ENCODE measurements at regions not wholly inside any gene's neighbourhood (a gene's known extent, or its start where the extent isn't known, plus 50 kb on each side); places are given as distances from the start of the nearest gene placed in this dataset.
"Not testable (repeated sequence)": the region's sequence is repeated elsewhere in the genome, so short reads cannot be mapped to it uniquely, and the experiment has no call there.

DNA sequence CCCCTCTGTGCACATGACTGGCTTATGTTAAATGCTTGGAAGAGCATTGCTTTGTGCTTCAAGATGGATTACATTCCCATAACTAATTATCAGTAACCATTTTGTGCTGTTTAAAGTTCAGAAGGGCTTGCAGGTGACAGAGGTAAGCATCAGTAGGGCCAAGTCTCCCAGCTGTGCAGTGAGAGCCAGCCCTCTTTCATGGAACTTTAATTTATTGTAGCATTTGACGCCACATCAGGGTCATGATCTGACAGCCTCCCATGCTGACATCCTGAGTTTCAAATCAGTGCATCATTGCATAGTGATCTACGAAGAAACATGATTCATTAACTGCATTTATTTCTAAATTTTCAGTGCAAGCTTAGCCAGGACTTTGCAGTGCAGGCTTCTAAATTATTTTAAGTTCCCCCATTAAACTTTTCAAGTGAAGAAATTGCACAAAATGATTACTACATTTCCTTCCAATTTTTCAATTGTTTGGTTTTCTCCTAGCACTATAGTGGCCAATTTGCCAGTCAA lies 380.9 kb downstream of the UTRN start:
- Histone ChIP-seq H3K9me3 (no peaks in the 10 kb centered on the region), H3K4me3 (no peak overlapping the region), H3K4me1 (peaks cover 0 to 10% (median 2%) of the 10 kb centered on the region in 4 donors), H3K27me3 (no peaks in the 10 kb centered on the region), H3K36me3 (no peaks in the 10 kb centered on the region), H3K27ac (no peak overlapping the region)
- TF ChIP-seq, protein P1, sequence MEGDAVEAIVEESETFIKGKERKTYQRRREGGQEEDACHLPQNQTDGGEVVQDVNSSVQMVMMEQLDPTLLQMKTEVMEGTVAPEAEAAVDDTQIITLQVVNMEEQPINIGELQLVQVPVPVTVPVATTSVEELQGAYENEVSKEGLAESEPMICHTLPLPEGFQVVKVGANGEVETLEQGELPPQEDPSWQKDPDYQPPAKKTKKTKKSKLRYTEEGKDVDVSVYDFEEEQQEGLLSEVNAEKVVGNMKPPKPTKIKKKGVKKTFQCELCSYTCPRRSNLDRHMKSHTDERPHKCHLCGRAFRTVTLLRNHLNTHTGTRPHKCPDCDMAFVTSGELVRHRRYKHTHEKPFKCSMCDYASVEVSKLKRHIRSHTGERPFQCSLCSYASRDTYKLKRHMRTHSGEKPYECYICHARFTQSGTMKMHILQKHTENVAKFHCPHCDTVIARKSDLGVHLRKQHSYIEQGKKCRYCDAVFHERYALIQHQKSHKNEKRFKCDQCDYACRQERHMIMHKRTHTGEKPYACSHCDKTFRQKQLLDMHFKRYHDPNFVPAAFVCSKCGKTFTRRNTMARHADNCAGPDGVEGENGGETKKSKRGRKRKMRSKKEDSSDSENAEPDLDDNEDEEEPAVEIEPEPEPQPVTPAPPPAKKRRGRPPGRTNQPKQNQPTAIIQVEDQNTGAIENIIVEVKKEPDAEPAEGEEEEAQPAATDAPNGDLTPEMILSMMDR (IDR thresholded peaks at IDR 0.05): no peak
- TF ChIP-seq POLR2A (IDR thresholded peaks at IDR 0.05): no peak
- no peak for DNase-seq

DNA sequence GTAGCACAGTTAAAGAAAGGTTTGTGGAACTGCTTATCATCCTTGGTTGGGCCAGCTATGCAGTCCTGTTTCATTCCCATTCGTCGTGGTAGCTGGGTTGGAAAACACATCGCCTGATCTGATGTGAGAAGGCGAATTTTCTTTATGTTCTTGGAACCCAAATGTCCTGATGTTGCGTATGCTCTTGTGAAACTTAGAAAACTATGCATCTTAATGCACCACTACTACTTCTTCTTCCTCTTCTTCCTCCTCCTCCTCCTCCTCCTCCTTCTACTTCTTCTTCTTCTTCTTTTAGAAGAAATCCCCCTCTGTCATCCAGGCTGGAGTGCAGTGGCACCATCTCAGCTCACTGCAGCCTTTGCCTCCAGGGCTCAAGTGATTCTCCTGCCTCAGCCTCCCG lies 381.6 kb downstream of the UTRN start:
- H3K36me3 ChIP-seq: no peaks in the 10 kb centered on the region
- no peaks in the 10 kb centered on the region for H3K27me3 ChIP-seq
- no peak overlapping the region for H3K27ac ChIP-seq
- no peaks in the 10 kb centered on the region for H3K9me3 ChIP-seq
- no peak for DNase-seq
- TF ChIP-seq, protein P1 (IDR thresholded peaks at IDR 0.05): no peak
- TF ChIP-seq POLR2A (IDR thresholded peaks at IDR 0.05): no peak
- no peak overlapping the region for H3K4me3 ChIP-seq
- H3K4me1 ChIP-seq: peaks cover 0 to 10% (median under 1%) of the 10 kb centered on the region in 4 donors

DNA sequence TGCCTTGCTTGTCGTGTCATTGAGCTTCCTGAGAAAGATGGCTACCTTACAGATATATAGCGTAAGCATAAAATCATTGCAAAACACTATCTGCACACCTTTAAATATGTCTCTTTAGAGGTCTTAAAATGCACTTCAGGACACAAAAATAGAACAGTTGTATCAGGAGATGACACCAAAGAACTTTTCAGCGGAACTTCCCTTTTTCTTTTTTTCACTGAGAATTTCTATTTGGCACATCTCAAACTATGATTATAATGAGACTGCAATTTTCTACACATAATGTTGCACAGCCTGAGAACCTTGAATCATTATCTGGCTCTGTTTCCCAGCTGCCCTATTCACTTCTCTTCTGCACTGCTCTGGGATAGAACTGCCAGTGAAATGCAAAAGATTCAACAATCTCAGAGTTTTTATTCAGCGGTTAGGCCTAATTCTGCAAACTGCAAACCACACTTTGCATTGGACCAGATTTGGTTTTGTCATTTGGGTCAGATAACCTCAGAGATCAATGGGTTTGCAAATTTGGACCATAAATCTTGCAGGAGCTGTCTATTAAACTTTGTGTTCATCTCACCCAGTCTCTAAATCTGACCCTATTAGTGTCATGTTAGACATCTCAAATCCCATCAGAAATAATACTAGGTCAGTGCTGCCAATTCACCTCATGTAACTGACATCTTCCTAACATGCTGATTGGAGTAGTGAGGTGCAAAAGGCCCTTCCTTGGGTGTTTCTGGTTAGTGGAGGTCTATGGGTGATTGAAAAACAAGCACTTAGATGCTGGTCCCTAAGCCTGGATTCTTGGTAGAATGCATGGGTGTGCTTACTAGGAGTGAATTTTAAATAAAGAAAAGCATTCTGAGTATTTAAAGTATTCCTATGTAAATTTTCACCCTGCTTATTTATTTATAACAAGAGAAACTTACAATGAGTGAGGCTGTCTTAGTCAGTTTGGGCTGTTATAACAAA lies 382.7 kb downstream of the UTRN start:
- Histone ChIP-seq H3K9me3 (no peaks in the 10 kb centered on the region), H3K4me1 (peaks cover 0 to 4% (median 0%) of the 10 kb centered on the region in 4 donors), H3K27me3 (no peaks in the 10 kb centered on the region), H3K27ac (no peak overlapping the region), H3K36me3 (no peaks in the 10 kb centered on the region), H3K4me3 (no peak overlapping the region)
- TF ChIP-seq, protein P1 (IDR thresholded peaks at IDR 0.05): no peak
- no peak for TF ChIP-seq POLR2A (IDR thresholded peaks at IDR 0.05)
- DNase-seq: no peak

DNA sequence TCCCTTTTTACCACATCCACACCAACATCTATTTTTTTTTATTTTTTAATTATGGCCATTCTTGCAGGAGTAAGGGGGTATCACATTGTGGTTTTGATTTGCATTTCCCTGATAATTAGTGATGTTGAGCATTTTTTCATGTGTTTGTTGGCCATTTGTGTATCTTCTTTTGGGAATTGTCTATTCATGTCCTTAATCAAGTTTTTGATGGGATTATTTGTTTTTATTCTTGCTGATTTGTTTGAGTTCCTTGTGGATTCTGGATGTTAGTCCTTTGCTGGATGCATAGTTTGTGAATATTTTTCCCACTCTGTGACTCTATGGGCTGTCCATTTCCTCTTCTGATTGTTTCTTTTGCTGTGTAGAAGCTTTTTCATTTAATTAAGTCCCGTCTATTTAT lies 385.1 kb downstream of the UTRN start:
- not testable (repeated sequence) for H3K4me3 ChIP-seq, H3K9me3 ChIP-seq, H3K27me3 ChIP-seq, H3K27ac ChIP-seq, H3K36me3 ChIP-seq, H3K4me1 ChIP-seq, DNase-seq

DNA sequence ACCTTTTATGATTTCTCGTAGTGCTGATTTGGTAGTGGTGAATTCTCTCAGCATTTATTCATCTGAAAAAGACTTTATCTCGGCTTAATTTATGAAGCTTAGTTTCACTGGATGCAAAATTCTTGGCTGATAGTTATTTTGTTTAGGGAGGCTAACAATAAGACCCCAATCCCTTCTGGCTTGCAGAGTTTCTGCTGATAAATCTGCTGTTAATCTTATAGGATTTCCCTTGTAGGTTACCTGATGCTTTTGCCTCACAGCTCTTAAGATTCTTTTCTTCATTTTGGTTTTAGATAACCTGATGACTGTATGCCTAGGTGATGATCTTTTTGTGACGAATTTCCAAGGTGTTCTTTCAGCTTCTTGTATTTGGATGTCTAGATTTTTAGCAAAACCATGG lies 388.7 kb downstream of the UTRN start:
- Histone ChIP-seq H3K27ac (no peak overlapping the region), H3K36me3 (no peaks in the 10 kb centered on the region), H3K27me3 (no peaks in the 10 kb centered on the region), H3K4me1 (no peaks in the 10 kb centered on the region), H3K4me3 (no peak overlapping the region), H3K9me3 (no peaks in the 10 kb centered on the region)
- DNase-seq: no peak
- no peak for TF ChIP-seq POLR2A (IDR thresholded peaks at IDR 0.05)
- TF ChIP-seq, protein P1 (IDR thresholded peaks at IDR 0.05): no peak

DNA sequence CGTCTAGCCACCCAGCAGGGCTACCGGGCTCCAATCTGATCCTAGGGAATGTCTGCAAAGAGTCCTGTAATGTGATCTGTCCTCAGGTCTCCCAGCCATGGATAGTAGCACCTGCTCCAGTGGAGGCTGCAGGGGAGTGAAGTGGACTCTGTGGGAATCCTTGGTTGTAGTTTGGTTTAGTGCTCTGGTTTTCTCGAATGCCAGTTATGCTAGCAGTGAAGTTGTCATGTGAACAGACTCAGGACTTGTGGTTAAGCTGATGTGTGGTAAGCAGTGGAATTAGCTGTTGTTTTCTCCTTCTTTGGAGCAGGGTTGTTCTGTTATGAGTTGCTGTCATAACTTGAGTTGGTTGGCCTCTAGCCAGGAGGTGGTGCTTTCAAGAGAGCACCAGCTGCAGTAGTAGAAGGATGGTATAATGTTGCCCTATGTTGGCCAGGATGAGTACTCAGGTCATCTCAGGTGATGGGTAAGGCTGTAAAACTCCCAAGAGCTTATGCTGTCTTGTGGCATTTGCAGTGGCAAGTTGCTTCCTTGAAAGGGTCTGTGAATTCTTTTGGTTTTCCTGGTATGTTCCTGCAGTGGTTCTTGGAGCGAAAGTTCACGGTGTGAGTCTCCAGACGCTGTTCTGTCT lies 390.2 kb downstream of the UTRN start:
- peak in 1 of 3 donors; percentile 70 for DNase-seq
- Histone ChIP-seq H3K4me3 (no peak overlapping the region), H3K27ac (no peak overlapping the region), H3K36me3 (no peaks in the 10 kb centered on the region), H3K9me3 (no peaks in the 10 kb centered on the region), H3K27me3 (no peaks in the 10 kb centered on the region), H3K4me1 (no peaks in the 10 kb centered on the region)
- TF ChIP-seq, protein P1 (IDR thresholded peaks at IDR 0.05): no peak
- no peak for TF ChIP-seq POLR2A (IDR thresholded peaks at IDR 0.05)

DNA sequence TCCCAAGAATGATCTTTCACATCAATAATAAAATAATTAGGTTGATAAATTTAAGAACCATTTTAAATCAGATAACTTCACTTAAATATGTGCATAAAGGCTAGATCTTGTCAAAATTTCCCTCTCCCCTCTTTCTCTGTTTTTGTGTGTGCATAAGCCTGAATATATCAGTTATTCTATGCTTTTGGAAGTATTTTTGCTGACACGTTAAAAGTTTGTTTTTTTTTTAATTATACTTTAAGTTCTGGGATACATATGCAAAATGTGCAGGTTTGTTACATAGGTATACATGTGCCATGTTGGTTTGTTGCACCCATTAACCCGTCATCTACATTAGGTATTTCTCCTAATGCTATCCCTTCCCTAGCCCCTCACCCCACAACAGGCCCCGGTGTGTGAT lies 391.2 kb downstream of the UTRN start:
- not testable (repeated sequence) for H3K4me3 ChIP-seq, DNase-seq, H3K27ac ChIP-seq, H3K9me3 ChIP-seq, H3K4me1 ChIP-seq, H3K36me3 ChIP-seq, H3K27me3 ChIP-seq

DNA sequence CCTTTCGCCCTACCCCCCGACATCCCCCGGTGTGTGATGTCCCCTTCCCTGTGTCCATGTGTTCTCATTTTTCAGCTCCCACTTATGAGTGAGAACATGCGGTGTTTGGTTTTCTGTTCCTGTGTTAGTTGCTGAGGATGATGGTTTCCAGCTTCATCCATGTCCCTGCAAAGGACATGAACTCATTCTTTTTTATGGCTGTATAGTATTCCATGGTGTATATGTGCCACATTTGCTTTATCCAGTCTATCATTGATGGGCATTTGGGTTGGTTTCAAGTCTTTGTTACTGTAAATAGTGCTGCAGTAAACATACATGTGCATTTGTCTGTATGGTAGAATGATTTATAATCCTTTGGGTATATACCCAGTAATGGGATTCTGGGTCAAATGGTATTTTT lies 392.1 kb downstream of the UTRN start:
- DNase-seq, H3K4me1 ChIP-seq, H3K9me3 ChIP-seq, H3K4me3 ChIP-seq, H3K36me3 ChIP-seq, H3K27ac ChIP-seq, H3K27me3 ChIP-seq: not testable (repeated sequence)

All from Peyer's patch (tissue), 4 donors.